ENCODE measurements at regions not wholly inside any gene's neighbourhood (a gene's known extent, or its start where the extent isn't known, plus 50 kb on each side); places are given as distances from the start of the nearest gene placed in this dataset.

DNA sequence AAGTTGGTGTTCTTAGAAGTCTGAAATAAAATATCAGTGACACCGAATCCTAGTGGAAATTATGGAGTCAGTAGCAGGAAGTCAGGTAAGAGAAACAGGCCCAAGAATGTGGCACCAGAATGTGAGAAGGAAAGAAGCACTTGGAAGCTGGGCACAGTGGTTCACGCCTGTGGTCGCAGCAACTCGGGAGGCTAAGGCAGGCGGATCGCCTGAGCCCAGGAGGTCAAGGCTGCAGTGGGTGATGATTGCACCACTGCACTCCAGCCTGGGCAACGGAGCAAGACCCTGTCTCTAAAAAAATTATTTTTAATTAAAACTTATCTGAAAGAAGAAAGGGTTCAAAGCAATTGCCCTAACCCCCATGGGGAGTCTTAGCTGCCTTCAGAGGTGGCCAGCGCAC lies 268.3 kb upstream of the SALL3 start:
- Histone ChIP-seq H3K36me3 (ENCODE audit: control insufficient read depth in 2 of 2, extremely low read depth in 1 of 2, insufficient read depth in 1 of 2, low read length in 1 of 2) (no peaks in the 10 kb centered on the region), H3K27me3 (replicated peaks in 1 of 2; ENCODE audit: control insufficient read depth in 2 of 2, extremely low read depth in 1 of 2, insufficient read depth in 2 of 2, low read length in 1 of 2) (peaks cover 0 to 11% of the 10 kb centered on the region in 2 experiments), H3K9me3 (no peaks in the 10 kb centered on the region), H3K27ac (ENCODE audit: low read length) (no peak overlapping the region), H3K4me3 (ENCODE audit: control insufficient read depth in 1 of 2, extremely low read depth in 1 of 2, low read length in 1 of 2) (no peak overlapping the region), H3K4me1 (ENCODE audit: control insufficient read depth in 1 of 2, extremely low read depth in 1 of 2, insufficient read depth in 2 of 2, low read length in 2 of 2) (no peaks in the 10 kb centered on the region)
- H3K27ac Mint-ChIP-seq: no peak overlapping the region
- 85% methylated on average over 4 of the region's 8 CpGs for WGBS (ENCODE audit: insufficient coverage)
- CTCF ChIA-PET: no interaction called here
- peaks cover 0 to 5% of the 10 kb centered on the region in 2 donors for H3K27me3 Mint-ChIP-seq
- ATAC-seq (replicated peaks in 1 of 4): no peak
- no peak overlapping the region for H3K4me3 Mint-ChIP-seq
- no peak for DNase-seq
- POLR2A ChIA-PET: interaction anchor here in 1 of 2 donors (0.6 kb wide), 1 partner anchor 12 kb away, joined by 3 read pairs; no protein-coding TSS in a partner anchor
- no peaks in the 10 kb centered on the region for H3K36me3 Mint-ChIP-seq
- H3K4me1 Mint-ChIP-seq: no peaks in the 10 kb centered on the region
- peaks cover 12 to 20% (median 15%) of the 10 kb centered on the region in 3 donors for H3K9me3 Mint-ChIP-seq

GRCh38 chr18:78711971-78712370 lies 267.6 kb upstream of the SALL3 start:
- ChIA-PET CTCF (no interaction called here), POLR2A (no interaction called here)
- Mint-ChIP-seq H3K36me3 (no peaks in the 10 kb centered on the region), H3K9me3 (peaks cover 10 to 20% (median 15%) of the 10 kb centered on the region in 3 donors), H3K4me3 (no peak overlapping the region), H3K27me3 (peaks cover 0 to 5% of the 10 kb centered on the region in 2 donors), H3K4me1 (no peaks in the 10 kb centered on the region), H3K27ac (no peak overlapping the region)
- DNase-seq (no peak), ATAC-seq (replicated peaks in 1 of 4) (no peak)
- Histone ChIP-seq H3K36me3 (ENCODE audit: control insufficient read depth in 2 of 2, extremely low read depth in 1 of 2, insufficient read depth in 1 of 2, low read length in 1 of 2) (no peaks in the 10 kb centered on the region), H3K9me3 (no peaks in the 10 kb centered on the region), H3K4me1 (ENCODE audit: control insufficient read depth in 1 of 2, extremely low read depth in 1 of 2, insufficient read depth in 2 of 2, low read length in 2 of 2) (no peaks in the 10 kb centered on the region), H3K4me3 (ENCODE audit: control insufficient read depth in 1 of 2, extremely low read depth in 1 of 2, low read length in 1 of 2) (no peak overlapping the region), H3K27me3 (replicated peaks in 1 of 2; ENCODE audit: control insufficient read depth in 2 of 2, extremely low read depth in 1 of 2, insufficient read depth in 2 of 2, low read length in 1 of 2) (peaks cover 0 to 11% of the 10 kb centered on the region in 2 experiments), H3K27ac (ENCODE audit: low read length) (no peak overlapping the region)
- 0% methylated on average over 1 of the region's 4 CpGs for WGBS (ENCODE audit: insufficient coverage)

GRCh38 chr18:78713069-78713468 lies 266.5 kb upstream of the SALL3 start:
- no peak for DNase-seq
- peaks cover 7 to 13% (median 10%) of the 10 kb centered on the region in 3 donors for H3K9me3 Mint-ChIP-seq
- peaks cover 0 to 11% of the 10 kb centered on the region in 2 experiments for H3K27me3 ChIP-seq (replicated peaks in 1 of 2; ENCODE audit: control insufficient read depth in 2 of 2, extremely low read depth in 1 of 2, insufficient read depth in 2 of 2, low read length in 1 of 2)
- ChIA-PET POLR2A (interaction anchor here in 1 of 2 donors (0.6 kb wide), 1 partner anchor 636 kb away, joined by 5 read pairs; no protein-coding TSS in a partner anchor), CTCF (no interaction called here)
- no peak overlapping the region for H3K4me3 Mint-ChIP-seq
- 48% methylated on average over 3 of the region's 6 CpGs for WGBS (ENCODE audit: insufficient coverage)
- H3K4me1 Mint-ChIP-seq: no peaks in the 10 kb centered on the region
- no peaks in the 10 kb centered on the region for H3K36me3 Mint-ChIP-seq
- no peaks in the 10 kb centered on the region for H3K36me3 ChIP-seq (ENCODE audit: control insufficient read depth in 2 of 2, extremely low read depth in 1 of 2, insufficient read depth in 1 of 2, low read length in 1 of 2)
- H3K27me3 Mint-ChIP-seq: peaks cover 0 to 5% of the 10 kb centered on the region in 2 donors
- H3K4me3 ChIP-seq (ENCODE audit: control insufficient read depth in 1 of 2, extremely low read depth in 1 of 2, low read length in 1 of 2): no peak overlapping the region
- no peaks in the 10 kb centered on the region for H3K4me1 ChIP-seq (ENCODE audit: control insufficient read depth in 1 of 2, extremely low read depth in 1 of 2, insufficient read depth in 2 of 2, low read length in 2 of 2)
- no peak for ATAC-seq (replicated peaks in 1 of 4)
- no peaks in the 10 kb centered on the region for H3K9me3 ChIP-seq
- H3K27ac ChIP-seq (ENCODE audit: low read length): no peak overlapping the region
- no peak overlapping the region for H3K27ac Mint-ChIP-seq

DNA sequence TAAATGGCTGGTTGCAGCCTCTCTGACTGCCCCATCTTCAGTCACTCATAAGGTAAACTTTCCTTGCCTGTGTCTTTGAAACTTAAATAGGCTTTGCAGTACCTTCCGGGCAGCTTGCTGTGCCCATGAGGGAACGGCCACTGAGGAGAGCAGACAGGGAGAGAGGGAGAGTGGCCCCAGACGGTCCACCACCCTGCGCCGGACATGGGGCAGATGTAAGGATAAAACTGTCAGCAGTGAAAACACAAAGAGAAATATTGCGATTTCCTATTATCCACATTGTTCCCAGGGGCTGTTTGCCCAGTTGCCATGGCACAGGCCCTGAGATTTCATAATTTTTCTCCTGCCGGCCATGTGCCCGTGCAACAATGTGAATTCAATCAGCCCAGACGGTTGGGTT lies 265.9 kb upstream of the SALL3 start:
- H3K27ac ChIP-seq (ENCODE audit: low read length): no peak overlapping the region
- H3K27me3 ChIP-seq (replicated peaks in 1 of 2; ENCODE audit: control insufficient read depth in 2 of 2, extremely low read depth in 1 of 2, insufficient read depth in 2 of 2, low read length in 1 of 2): peaks cover 0 to 11% of the 10 kb centered on the region in 2 experiments
- ATAC-seq (replicated peaks in 1 of 4): no peak
- no peak overlapping the region for H3K4me3 ChIP-seq (ENCODE audit: control insufficient read depth in 1 of 2, extremely low read depth in 1 of 2, low read length in 1 of 2)
- no peak for DNase-seq
- CTCF ChIA-PET: no interaction called here
- no peak overlapping the region for H3K27ac Mint-ChIP-seq
- no peak overlapping the region for H3K4me3 Mint-ChIP-seq
- H3K9me3 ChIP-seq: no peaks in the 10 kb centered on the region
- H3K9me3 Mint-ChIP-seq: peaks cover under 1 to 8% (median 6%) of the 10 kb centered on the region in 3 donors
- no peaks in the 10 kb centered on the region for H3K36me3 Mint-ChIP-seq
- H3K27me3 Mint-ChIP-seq: peaks cover 0 to 5% of the 10 kb centered on the region in 2 donors
- H3K4me1 Mint-ChIP-seq: no peaks in the 10 kb centered on the region
- no peaks in the 10 kb centered on the region for H3K4me1 ChIP-seq (ENCODE audit: control insufficient read depth in 1 of 2, extremely low read depth in 1 of 2, insufficient read depth in 2 of 2, low read length in 2 of 2)
- H3K36me3 ChIP-seq (ENCODE audit: control insufficient read depth in 2 of 2, extremely low read depth in 1 of 2, insufficient read depth in 1 of 2, low read length in 1 of 2): no peaks in the 10 kb centered on the region
- POLR2A ChIA-PET: interaction anchor here in 1 of 2 donors (0.6 kb wide), 1 partner anchor 637 kb away, joined by 5 read pairs; no protein-coding TSS in a partner anchor
- 77% methylated on average over 3 of the region's 9 CpGs for WGBS (ENCODE audit: insufficient coverage)

DNA sequence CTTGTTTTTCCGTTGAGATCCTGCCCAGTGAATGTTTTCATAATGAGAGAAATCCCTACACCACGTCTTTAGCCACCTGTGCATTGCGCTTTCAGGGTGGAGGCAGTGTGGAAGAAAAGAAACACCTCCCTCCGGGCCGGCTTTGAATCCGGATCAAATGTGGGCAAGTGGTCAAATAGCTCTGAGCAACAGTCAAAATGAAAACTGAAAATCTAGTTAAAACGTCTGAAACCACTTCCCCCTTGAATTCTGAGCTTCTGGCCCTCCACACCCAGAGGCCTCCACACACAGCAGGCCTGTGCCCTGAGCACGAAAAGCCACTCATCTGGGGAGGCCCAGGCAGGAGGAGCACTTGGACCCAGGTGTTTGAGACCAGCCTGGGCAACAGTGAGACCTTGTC lies 263.6 kb upstream of the SALL3 start:
- POLR2A ChIA-PET: no interaction called here
- H3K27ac Mint-ChIP-seq: no peak overlapping the region
- no peaks in the 10 kb centered on the region for H3K4me1 Mint-ChIP-seq
- H3K36me3 Mint-ChIP-seq: no peaks in the 10 kb centered on the region
- H3K9me3 ChIP-seq: no peaks in the 10 kb centered on the region
- no peaks in the 10 kb centered on the region for H3K4me1 ChIP-seq (ENCODE audit: control insufficient read depth in 1 of 2, extremely low read depth in 1 of 2, insufficient read depth in 2 of 2, low read length in 2 of 2)
- H3K9me3 Mint-ChIP-seq: peaks cover 0 to 5% (median 3%) of the 10 kb centered on the region in 3 donors
- no peak overlapping the region for H3K4me3 Mint-ChIP-seq
- ATAC-seq (replicated peaks in 1 of 4): no peak
- no peak for DNase-seq
- 44% methylated on average over 4 of the region's 8 CpGs for WGBS (ENCODE audit: insufficient coverage)
- peaks cover 0 to 6% of the 10 kb centered on the region in 2 donors for H3K27me3 Mint-ChIP-seq
- H3K27ac ChIP-seq (ENCODE audit: low read length): no peak overlapping the region
- H3K27me3 ChIP-seq (replicated peaks in 1 of 2; ENCODE audit: control insufficient read depth in 2 of 2, extremely low read depth in 1 of 2, insufficient read depth in 2 of 2, low read length in 1 of 2): peaks cover 0 to 21% of the 10 kb centered on the region in 2 experiments
- no peaks in the 10 kb centered on the region for H3K36me3 ChIP-seq (ENCODE audit: control insufficient read depth in 2 of 2, extremely low read depth in 1 of 2, insufficient read depth in 1 of 2, low read length in 1 of 2)
- CTCF ChIA-PET: no interaction called here
- H3K4me3 ChIP-seq (ENCODE audit: control insufficient read depth in 1 of 2, extremely low read depth in 1 of 2, low read length in 1 of 2): no peak overlapping the region

- H3K4me1 Mint-ChIP-seq: no peaks in the 10 kb centered on the region
- ChIA-PET POLR2A (no interaction called here), CTCF (no interaction called here)
- Histone ChIP-seq H3K27me3 (replicated peaks in 1 of 2; ENCODE audit: control insufficient read depth in 2 of 2, extremely low read depth in 1 of 2, insufficient read depth in 2 of 2, low read length in 1 of 2) (peaks cover 0 to 24% of the 10 kb centered on the region in 2 experiments), H3K4me1 (ENCODE audit: control insufficient read depth in 1 of 2, extremely low read depth in 1 of 2, insufficient read depth in 2 of 2, low read length in 2 of 2) (no peaks in the 10 kb centered on the region), H3K9me3 (no peaks in the 10 kb centered on the region), H3K36me3 (ENCODE audit: control insufficient read depth in 2 of 2, extremely low read depth in 1 of 2, insufficient read depth in 1 of 2, low read length in 1 of 2) (no peaks in the 10 kb centered on the region), H3K4me3 (ENCODE audit: control insufficient read depth in 1 of 2, extremely low read depth in 1 of 2, low read length in 1 of 2) (no peak overlapping the region), H3K27ac (ENCODE audit: low read length) (no peak overlapping the region)
- 81% methylated on average over 16 of the region's 17 CpGs for WGBS (ENCODE audit: insufficient coverage)
- H3K4me3 Mint-ChIP-seq: no peak overlapping the region
- peaks cover 0 to 5% (median 3%) of the 10 kb centered on the region in 3 donors for H3K9me3 Mint-ChIP-seq
- H3K36me3 Mint-ChIP-seq: no peaks in the 10 kb centered on the region
- H3K27ac Mint-ChIP-seq: no peak overlapping the region
- peaks cover 2 to 9% of the 10 kb centered on the region in 2 donors for H3K27me3 Mint-ChIP-seq
- DNase-seq: no peak
- no peak for ATAC-seq (replicated peaks in 1 of 4)
Measured at GRCh38 chr18:78716581-78716980, 263.0 kb upstream of the SALL3 start.
